COR-L47 (cell line): ENCODE measurements at regions not wholly inside any gene's neighbourhood (a gene's known extent, or its start where the extent isn't known, plus 50 kb on each side); places are given as distances from the start of the nearest gene placed in this dataset.

Experiments used
- DNase-seq: peaks from one replicate; lab custom pipeline; 2025; lab: John Stamatoyannopoulos, UW

DNA sequence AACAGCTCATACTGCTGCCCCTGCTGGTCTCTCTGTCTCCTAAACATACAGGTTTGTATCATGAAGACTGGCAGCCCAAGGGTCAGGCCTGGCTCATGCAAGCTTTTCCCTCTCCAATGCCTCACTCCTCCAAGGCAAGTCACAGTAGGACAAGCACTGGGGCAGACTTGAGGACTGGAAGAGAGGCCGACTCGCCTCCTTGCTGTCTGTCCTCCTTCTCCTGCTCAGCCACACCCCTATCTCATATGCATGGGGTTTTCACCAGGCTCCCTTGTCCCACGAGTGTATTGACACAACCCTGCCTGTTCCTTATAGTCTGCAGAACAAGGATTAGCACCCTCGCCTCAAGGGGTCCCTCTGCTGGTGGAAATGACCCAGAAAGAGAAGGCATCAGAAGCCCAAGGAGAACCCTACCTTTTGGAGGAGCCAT lies 223.7 kb downstream of the SOX11 start:
- peak; percentile 49 for DNase-seq

- no peak for DNase-seq
These were observed 229.0 kb downstream of the SOX11 start for GRCh38 chr2:5921081-5921642.

GRCh38 chr2:5923957-5924945 lies 232.1 kb downstream of the SOX11 start:
- no peak for DNase-seq

DNA sequence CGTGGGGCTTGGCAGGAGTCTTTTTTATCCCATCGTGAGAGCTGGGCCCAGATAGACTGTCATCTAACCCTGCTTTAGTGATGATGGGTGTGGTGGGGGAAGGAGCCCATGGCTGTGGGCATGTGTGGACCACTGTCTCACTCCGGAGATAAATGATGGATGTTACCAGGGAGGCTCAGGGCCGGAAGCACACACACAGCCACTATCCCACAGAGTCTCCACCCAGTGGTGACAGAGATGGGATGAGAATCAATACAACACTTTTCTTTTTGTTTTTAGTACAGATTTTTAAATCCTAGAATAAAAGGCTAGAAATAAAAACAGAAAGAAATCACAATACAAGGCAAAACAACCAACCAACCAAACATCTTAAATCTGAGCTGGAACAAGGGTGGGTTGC lies 233.4 kb downstream of the SOX11 start:
- DNase-seq, result no peak

DNA sequence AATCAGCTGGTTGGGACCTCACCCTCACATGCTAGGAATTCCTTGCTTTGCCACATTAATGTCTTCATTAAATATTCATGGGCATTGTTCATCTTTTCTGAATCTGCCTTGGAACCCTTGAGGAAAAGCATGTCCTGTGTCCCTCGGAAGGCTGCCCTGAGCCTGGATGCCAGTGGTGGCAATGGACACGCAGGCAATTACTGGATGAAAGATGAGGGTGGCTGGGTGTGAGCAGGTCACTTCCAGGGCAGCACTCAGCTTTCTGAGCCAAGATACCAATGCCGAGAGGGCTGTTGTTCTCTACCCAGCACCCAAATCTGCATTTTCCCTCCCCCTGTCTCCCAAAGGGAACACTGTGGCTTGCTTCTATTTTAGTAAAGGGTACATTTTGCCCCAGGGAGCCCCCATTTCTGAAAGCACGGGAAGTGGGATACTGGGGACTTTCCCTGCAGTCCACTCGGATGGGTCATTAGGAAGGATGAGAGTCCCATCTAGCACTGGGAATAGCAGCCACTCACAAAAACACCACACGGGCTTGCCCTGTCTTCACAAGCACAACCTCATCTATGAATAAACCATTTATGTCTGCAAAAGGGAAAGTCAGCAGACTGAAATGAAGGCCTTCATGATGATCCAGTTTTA lies 234.8 kb downstream of the SOX11 start:
- DNase-seq, result no peak

GRCh38 chr2:5932556-5933469 lies 240.6 kb downstream of the SOX11 start:
- peak; percentile 16 for DNase-seq

DNA sequence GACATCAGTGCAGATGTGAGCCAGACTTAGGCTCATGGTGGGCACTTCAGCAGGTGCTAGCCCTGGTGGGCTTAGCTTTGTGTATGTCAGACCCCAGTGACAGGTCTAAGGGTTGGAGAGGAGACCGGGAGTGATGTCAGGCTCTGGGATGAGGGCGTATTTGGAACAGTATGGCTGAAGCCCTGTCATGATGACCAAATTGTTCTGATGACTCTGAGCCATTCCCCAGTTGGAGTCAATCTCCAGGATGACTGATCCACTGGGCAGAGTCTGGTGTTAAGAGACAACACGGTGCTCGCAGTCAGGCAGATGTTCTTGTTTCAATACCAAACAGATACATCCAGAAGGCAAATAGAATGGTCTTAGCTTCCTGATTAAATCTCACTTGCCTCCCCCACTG lies 241.5 kb downstream of the SOX11 start:
- DNase-seq, result no peak

DNA sequence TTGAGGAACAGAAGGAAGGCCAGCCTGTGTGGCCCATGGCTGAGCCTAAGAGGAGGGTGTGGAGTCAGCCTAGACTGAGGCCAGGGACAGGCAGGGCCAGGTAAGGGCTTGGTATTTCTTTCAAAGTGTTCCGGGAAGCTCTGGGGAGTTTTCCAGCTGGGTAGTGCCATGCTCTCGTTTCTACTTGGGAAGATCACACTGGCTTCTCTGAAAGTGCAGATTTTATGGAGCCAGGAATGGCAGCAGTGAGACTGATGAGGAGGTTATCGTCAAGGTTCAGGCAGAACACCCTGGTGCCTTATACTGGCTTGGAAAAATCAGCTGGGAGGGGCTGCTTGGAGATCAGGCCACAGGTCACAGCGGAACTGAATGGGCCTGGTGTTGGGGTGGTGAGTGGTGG lies 245.1 kb downstream of the SOX11 start:
- DNase-seq, result no peak

- DNase-seq, result no peak
These were observed 245.8 kb downstream of the SOX11 start for GRCh38 chr2:5937851-5938565.

DNA sequence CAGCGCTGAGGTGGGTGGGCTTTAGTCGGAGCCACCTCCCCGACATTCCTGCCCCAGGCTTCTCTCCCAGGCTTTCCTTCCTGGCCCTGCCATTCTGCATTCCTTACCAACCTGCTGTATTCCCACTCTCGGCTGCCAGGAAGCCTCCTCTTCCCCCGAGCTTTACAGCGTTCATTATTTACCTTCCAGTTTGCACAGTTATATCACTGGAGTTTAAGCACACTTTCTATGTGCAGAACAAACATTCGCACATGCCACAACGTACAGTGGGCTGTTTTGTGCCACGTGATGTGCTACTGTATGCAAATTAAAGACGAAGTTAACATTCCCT lies 246.3 kb downstream of the SOX11 start:
- DNase-seq, result no peak

DNA sequence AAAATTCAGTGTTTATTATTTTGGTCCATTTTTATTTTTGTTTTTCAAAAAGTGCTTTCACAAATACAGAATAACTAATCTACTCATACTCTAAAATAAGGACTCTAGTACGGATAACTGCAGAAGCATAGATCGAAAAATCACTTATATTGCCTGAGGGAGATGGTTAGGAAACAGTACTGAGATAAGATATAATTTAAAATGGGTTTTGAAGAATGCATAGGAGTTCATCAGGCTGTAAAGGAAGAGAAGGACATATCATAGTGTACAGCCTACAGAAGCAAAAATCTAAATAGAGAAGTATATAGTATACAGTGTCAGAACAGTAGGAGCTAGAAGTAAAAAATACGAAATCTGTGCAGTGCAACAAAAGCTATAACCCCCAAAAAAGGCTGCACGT lies 247.4 kb downstream of the SOX11 start:
- DNase-seq, result no peak

DNA sequence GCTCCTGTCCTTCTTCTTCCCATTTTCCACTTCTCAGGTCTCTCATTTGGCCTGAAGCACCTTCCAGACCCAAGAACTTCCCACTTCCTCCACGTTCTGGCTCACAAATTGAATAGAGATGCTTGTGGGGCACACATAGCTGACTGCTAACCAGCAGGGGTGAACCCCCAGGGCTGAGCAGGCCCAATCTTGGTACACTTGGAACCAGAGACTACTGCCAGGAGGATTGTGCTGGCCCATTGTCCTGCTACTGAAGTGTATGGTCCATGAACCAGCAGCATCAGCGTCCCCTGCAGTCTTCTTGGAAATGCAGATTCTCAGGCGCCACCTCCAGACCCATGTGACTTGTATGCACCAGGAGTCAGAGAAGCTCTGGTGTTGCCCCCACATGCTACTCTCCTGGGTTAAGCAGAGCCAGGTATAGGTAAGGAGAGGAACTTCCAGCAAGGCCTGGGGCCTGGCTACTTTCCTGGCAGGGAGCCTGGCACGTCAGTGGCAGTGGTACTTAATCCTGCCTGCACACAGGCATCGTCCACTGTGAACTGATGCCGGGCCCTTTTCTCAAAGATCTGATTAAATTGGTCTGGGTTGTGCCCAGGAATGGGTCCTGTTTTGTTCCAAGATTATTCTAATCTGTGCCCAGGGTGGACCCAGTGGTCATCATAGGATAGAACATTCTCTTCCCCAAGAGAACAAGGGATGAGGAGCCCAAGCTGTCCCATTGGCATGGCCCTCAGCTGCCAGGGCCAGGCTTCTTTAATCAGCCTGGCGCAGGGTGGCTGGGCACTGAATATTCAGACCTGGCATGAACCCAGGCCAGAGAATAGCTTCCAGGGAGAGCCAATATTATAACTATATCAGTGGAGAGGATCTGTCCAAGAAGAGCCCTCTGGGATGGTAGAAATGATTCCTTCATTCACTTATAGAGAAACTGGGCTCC lies 248.7 kb downstream of the SOX11 start:
- DNase-seq, result no peak

DNA sequence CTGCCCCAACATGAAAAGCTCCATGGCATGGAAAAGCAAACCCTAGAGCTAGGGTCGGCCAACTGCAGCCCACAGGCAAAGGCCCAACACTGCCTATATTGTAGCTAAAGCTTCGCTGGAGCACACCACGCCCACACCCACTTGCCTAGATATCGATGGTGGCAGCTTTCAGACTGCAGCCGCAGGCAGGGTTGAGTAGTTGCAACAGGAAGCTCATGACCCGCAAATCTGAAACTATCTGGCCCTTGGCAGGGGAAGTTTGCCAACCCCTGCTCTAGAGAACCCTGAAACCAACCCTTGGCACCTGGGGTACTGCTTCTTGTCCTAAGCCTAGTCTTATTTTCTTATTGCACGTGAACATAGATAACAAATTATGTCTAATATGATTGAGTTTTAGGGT lies 250.0 kb downstream of the SOX11 start:
- DNase-seq, result no peak

- no peak for DNase-seq
These were observed 253.6 kb downstream of the SOX11 start for GRCh38 chr2:5945742-5946141.

GRCh38 chr2:5946225-5947115 lies 254.3 kb downstream of the SOX11 start:
- DNase-seq, result no peak

DNA sequence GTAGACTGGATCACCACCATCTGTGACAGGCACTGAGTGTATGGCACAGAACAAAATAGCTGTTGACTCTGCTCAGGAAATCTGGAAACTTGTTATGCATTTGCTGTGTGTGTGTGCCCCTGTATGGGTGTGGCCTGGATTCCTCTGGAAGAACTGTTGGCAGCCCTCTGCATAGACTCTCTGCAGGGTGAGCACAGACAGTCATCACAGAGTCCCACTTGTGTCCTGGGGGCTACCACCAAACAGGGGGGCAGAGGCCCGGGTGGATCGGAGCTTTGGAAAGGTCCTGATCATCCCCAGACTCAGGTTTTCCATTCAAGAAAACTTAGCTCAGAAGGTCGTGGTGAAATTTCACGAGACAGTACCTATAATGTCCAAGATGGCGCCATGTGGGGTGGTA lies 258.6 kb downstream of the SOX11 start:
- DNase-seq, result no peak

DNA sequence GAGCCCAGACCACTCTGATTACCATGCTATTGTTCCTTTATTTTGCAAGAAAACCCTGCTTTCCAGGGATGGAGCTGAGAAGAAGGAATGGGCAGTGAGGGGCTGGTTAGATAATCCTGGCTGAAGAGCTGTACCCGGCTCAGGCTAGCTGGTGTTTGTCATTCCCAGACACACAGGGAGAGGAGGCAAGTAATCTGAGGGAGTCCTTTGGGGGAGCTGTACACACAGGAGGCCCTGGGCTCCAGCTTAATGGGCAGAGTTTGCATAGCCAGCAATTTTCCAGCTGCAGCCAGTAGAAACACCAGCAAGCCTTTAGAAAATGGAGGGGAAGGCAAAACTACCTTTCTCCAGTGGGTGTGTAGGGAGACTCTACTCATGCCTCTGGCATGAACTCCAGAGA lies 259.3 kb downstream of the SOX11 start:
- no peak for DNase-seq

- no peak for DNase-seq
These were observed 261.3 kb downstream of the SOX11 start for GRCh38 chr2:5953525-5953924.

DNA sequence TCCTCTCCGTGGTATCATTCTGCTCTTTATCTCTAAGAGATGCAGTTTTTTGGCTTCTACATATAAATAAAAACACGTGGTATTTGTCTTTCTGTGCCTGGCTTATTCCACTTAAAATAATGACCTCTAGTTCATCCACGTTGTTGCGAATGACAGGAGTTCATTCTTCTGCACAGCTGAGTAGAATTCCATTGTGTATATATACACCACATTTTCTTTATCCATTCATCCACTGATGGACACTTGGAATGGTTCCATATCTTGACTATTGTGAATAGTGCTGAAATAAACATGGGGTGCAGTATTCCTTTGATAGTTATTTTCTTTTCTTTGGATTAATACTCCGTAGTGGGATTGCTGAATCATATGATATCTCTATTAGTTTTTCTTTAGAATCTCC lies 262.3 kb downstream of the SOX11 start:
- DNase-seq, result no peak
